ENCODE measurements at regions not wholly inside any gene's neighbourhood (a gene's known extent, or its start where the extent isn't known, plus 50 kb on each side); places are given as distances from the start of the nearest gene placed in this dataset.

- Histone ChIP-seq H3K9me3 (ENCODE audit: control insufficient read depth in 1 of 2, insufficient read depth in 1 of 2, low read depth in 1 of 2, low read length in 2 of 2) (peaks cover 6 to 26% of the 10 kb centered on the region in 2 experiments; a peak in 2 of 4 replicates), H2AFZ (ENCODE audit: low read depth, low read length, poor library complexity, severe bottlenecking) (no peak overlapping the region), H4K20me1 (ENCODE audit: insufficient read depth) (no peaks in the 10 kb centered on the region), H3K27me3 (ENCODE audit: insufficient read depth, low read length) (no peaks in the 10 kb centered on the region), H3K9ac (ENCODE audit: low read length) (no peak overlapping the region), H3K36me3 (ENCODE audit: control insufficient read depth in 1 of 2, insufficient read depth in 2 of 2, low read length in 2 of 2) (no peaks in the 10 kb centered on the region), H3K27ac (ENCODE audit: low read depth, low read length) (no peak overlapping the region), H3K4me3 (replicated peaks in 1 of 2; ENCODE audit: low read depth in 1 of 2, low read length in 2 of 2) (no peak overlapping the region), H3K4me2 (ENCODE audit: low read length) (no peak overlapping the region), H3K79me2 (ENCODE audit: insufficient read depth, low read length) (no peaks in the 10 kb centered on the region), H3K9me2 (ENCODE audit: insufficient read depth) (no peaks in the 10 kb centered on the region), H3K4me1 (ENCODE audit: control insufficient read depth in 1 of 2, insufficient read depth in 2 of 2, low read length in 2 of 2) (no peaks in the 10 kb centered on the region)
- ChIA-PET POLR2A (no interaction called here), RAD21 (ENCODE audit: low non-redundant PET in 1 of 2, low total read pairs in 2 of 2, uncharacterized antibody in 2 of 2, unreplicated experiment in 2 of 2) (no interaction called here), CTCF (no interaction called here)
- ATAC-seq (no peak), DNase-seq (ENCODE audit: low read depth, low spot score) (no peak)
- no peak for TF ChIP-seq SIN3A (IDR thresholded peaks at IDR 0.05; ENCODE audit: low read depth)
- TF ChIP-seq POLR2AphosphoS5 (IDR thresholded peaks at IDR 0.05; ENCODE audit: low read depth, low read length) = no peak
- TF ChIP-seq, protein P1, sequence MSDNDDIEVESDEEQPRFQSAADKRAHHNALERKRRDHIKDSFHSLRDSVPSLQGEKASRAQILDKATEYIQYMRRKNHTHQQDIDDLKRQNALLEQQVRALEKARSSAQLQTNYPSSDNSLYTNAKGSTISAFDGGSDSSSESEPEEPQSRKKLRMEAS (IDR thresholded peaks at IDR 0.05) = no peak
- no peak for TF ChIP-seq TCF7L2 (IDR thresholded peaks at IDR 0.05; ENCODE audit: borderline replicate concordance, extremely low read depth, insufficient read depth, insufficient read length)
- no peak for TF ChIP-seq EGR1 (IDR thresholded peaks at IDR 0.05; ENCODE audit: low read depth)
- no peak for TF ChIP-seq CBX3 (IDR thresholded peaks at IDR 0.05; ENCODE audit: low read depth)
- no peak for TF ChIP-seq RAD21 (IDR thresholded peaks at IDR 0.05; ENCODE audit: low read depth)
- no peak for TF ChIP-seq ELF1 (IDR thresholded peaks at IDR 0.05; ENCODE audit: borderline replicate concordance, low read depth)
- no peak for TF ChIP-seq POLR2A (IDR thresholded peaks at IDR 0.05; ENCODE audit: borderline replicate concordance, extremely low read depth, insufficient read depth, insufficient read length)
- TF ChIP-seq, protein P2, sequence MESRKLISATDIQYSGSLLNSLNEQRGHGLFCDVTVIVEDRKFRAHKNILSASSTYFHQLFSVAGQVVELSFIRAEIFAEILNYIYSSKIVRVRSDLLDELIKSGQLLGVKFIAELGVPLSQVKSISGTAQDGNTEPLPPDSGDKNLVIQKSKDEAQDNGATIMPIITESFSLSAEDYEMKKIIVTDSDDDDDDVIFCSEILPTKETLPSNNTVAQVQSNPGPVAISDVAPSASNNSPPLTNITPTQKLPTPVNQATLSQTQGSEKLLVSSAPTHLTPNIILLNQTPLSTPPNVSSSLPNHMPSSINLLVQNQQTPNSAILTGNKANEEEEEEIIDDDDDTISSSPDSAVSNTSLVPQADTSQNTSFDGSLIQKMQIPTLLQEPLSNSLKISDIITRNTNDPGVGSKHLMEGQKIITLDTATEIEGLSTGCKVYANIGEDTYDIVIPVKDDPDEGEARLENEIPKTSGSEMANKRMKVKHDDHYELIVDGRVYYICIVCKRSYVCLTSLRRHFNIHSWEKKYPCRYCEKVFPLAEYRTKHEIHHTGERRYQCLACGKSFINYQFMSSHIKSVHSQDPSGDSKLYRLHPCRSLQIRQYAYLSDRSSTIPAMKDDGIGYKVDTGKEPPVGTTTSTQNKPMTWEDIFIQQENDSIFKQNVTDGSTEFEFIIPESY (IDR thresholded peaks at IDR 0.05; ENCODE audit: extremely low read depth, insufficient replicate concordance, low read length) = no peak
- TF ChIP-seq ZFX (IDR thresholded peaks at IDR 0.05) = no peak
- intact Hi-C loops (cut with micrococcal nuclease) = no loop called here
- BruUV-seq (replicated peaks) = no TSS peak
These were observed 121.2 kb downstream of the TUBA3C start for GRCh38 chr13:19060311-19061002.

All from HCT116 (cell line).